ENCODE measurements at regions not wholly inside any gene's neighbourhood (a gene's known extent, or its start where the extent isn't known, plus 50 kb on each side); places are given as distances from the start of the nearest gene placed in this dataset.
A peak's percentile ranks its signal among the peaks of the same experiment; 100 is the strongest.

- Histone ChIP-seq H3K27ac (no peak overlapping the region), H3K4me1 (no peaks in the 10 kb centered on the region), H3K9me3 (no peaks in the 10 kb centered on the region), H3K4me3 (no peak overlapping the region), H3K36me3 (peaks cover 3% of the 10 kb centered on the region), H3K27me3 (ENCODE audit: low read depth) (no peaks in the 10 kb centered on the region)
- intact Hi-C loops (cut with DNase I), result no loop called here
- DNase-seq (no peak), ATAC-seq (no peak)
- TF ChIP-seq CTCF (IDR thresholded peaks at IDR 0.05), result no peak
Observed at GRCh38 chr17:63364944-63365343, 81.2 kb downstream of the CYB561 start.

- ATAC-seq, result no peak
- Histone ChIP-seq H3K27me3 (ENCODE audit: low read depth) (no peaks in the 10 kb centered on the region), H3K4me1 (no peaks in the 10 kb centered on the region), H3K27ac (no peak overlapping the region), H3K9me3 (no peaks in the 10 kb centered on the region), H3K4me3 (no peak overlapping the region), H3K36me3 (peaks cover 3% of the 10 kb centered on the region)
- no peak for DNase-seq
- TF ChIP-seq CTCF (IDR thresholded peaks at IDR 0.05), result no peak
- intact Hi-C loops (cut with DNase I), result no loop called here
Observed at GRCh38 chr17:63365366-63366240, 80.5 kb downstream of the CYB561 start.

- no peaks in the 10 kb centered on the region for H3K4me1 ChIP-seq
- TF ChIP-seq CTCF (IDR thresholded peaks at IDR 0.05), result no peak
- ATAC-seq (no peak), DNase-seq (no peak)
- H3K27me3 ChIP-seq (ENCODE audit: low read depth), result no peaks in the 10 kb centered on the region
- H3K36me3 ChIP-seq, result peaks cover 3% of the 10 kb centered on the region
- no peak overlapping the region for H3K4me3 ChIP-seq
- no peaks in the 10 kb centered on the region for H3K9me3 ChIP-seq
- H3K27ac ChIP-seq, result no peak overlapping the region
- intact Hi-C loops (cut with DNase I), result no loop called here
Observed at GRCh38 chr17:63366241-63366566, 79.9 kb downstream of the CYB561 start.

GRCh38 chr17:63369233-63369632 lies 76.9 kb downstream of the CYB561 start:
- Histone ChIP-seq H3K9me3 (no peaks in the 10 kb centered on the region), H3K4me1 (no peaks in the 10 kb centered on the region), H3K4me3 (no peak overlapping the region), H3K27ac (no peak overlapping the region), H3K27me3 (ENCODE audit: low read depth) (no peaks in the 10 kb centered on the region), H3K36me3 (no peaks in the 10 kb centered on the region)
- intact Hi-C loops (cut with DNase I), result no loop called here
- TF ChIP-seq CTCF (IDR thresholded peaks at IDR 0.05), result no peak
- ATAC-seq (peak in 1 of 2 donors; percentile 23), DNase-seq (no peak)

GRCh38 chr17:63370696-63371095 lies 75.4 kb downstream of the CYB561 start:
- Histone ChIP-seq H3K27ac (no peak overlapping the region), H3K9me3 (no peaks in the 10 kb centered on the region), H3K4me3 (no peak overlapping the region), H3K4me1 (no peaks in the 10 kb centered on the region), H3K27me3 (ENCODE audit: low read depth) (no peaks in the 10 kb centered on the region), H3K36me3 (no peaks in the 10 kb centered on the region)
- intact Hi-C loops (cut with DNase I), result no loop called here
- ATAC-seq (no peak), DNase-seq (no peak)
- TF ChIP-seq CTCF (IDR thresholded peaks at IDR 0.05), result no peak
